ENCODE measurements at regions not wholly inside any gene's neighbourhood (a gene's known extent, or its start where the extent isn't known, plus 50 kb on each side); places are given as distances from the start of the nearest gene placed in this dataset.
"Not testable (repeated sequence)": the region's sequence is repeated elsewhere in the genome, so short reads cannot be mapped to it uniquely, and the experiment has no call there.

GRCh38 chr2:111250448-111251030 is 129.8 kb downstream of the BCL2L11 start:
- no peak for DNase-seq (ENCODE audit: low read depth in 2 of 3, low spot score in 2 of 3)

- DNase-seq (ENCODE audit: low read depth in 2 of 3, low spot score in 2 of 3) = no peak
Measured at GRCh38 chr2:111251711-111252110, 131.0 kb downstream of the BCL2L11 start.

- DNase-seq (ENCODE audit: low read depth in 2 of 3, low spot score in 2 of 3) = no peak
Measured at GRCh38 chr2:111252436-111252835, 131.7 kb downstream of the BCL2L11 start.

GRCh38 chr2:111254916-111255315 is 134.2 kb downstream of the BCL2L11 start:
- DNase-seq (ENCODE audit: low read depth in 2 of 3, low spot score in 2 of 3) = not testable (repeated sequence)

GRCh38 chr2:111256628-111257027 is 135.9 kb downstream of the BCL2L11 start:
- DNase-seq (ENCODE audit: low read depth in 2 of 3, low spot score in 2 of 3) = not testable (repeated sequence)

GRCh38 chr2:111257607-111258006 is 136.9 kb downstream of the BCL2L11 start:
- not testable (repeated sequence) for DNase-seq (ENCODE audit: low read depth in 2 of 3, low spot score in 2 of 3)

- DNase-seq (ENCODE audit: low read depth in 2 of 3, low spot score in 2 of 3) = not testable (repeated sequence)
Measured at GRCh38 chr2:111258318-111258717, 137.6 kb downstream of the BCL2L11 start.

- not testable (repeated sequence) for DNase-seq (ENCODE audit: low read depth in 2 of 3, low spot score in 2 of 3)
Measured at GRCh38 chr2:111262627-111263379, 142.1 kb downstream of the BCL2L11 start.

- DNase-seq (ENCODE audit: low read depth in 2 of 3, low spot score in 2 of 3) = not testable (repeated sequence)
Measured at GRCh38 chr2:111263380-111264017, 142.8 kb downstream of the BCL2L11 start.

- not testable (repeated sequence) for DNase-seq (ENCODE audit: low read depth in 2 of 3, low spot score in 2 of 3)
Measured at GRCh38 chr2:111264956-111265355, 144.2 kb downstream of the BCL2L11 start.

GRCh38 chr2:111266556-111266955 is 145.8 kb downstream of the BCL2L11 start:
- not testable (repeated sequence) for DNase-seq (ENCODE audit: low read depth in 2 of 3, low spot score in 2 of 3)

GRCh38 chr2:111267038-111267437 is 146.3 kb downstream of the BCL2L11 start:
- DNase-seq (ENCODE audit: low read depth in 2 of 3, low spot score in 2 of 3) = not testable (repeated sequence)

- DNase-seq (ENCODE audit: low read depth in 2 of 3, low spot score in 2 of 3) = not testable (repeated sequence)
Measured at GRCh38 chr2:111269761-111270323, 149.1 kb downstream of the BCL2L11 start.

- DNase-seq (ENCODE audit: low read depth in 2 of 3, low spot score in 2 of 3) = not testable (repeated sequence)
Measured at GRCh38 chr2:111270569-111270968, 149.9 kb downstream of the BCL2L11 start.

GRCh38 chr2:111271647-111272304 is 151.1 kb downstream of the BCL2L11 start:
- not testable (repeated sequence) for DNase-seq (ENCODE audit: low read depth in 2 of 3, low spot score in 2 of 3)

- not testable (repeated sequence) for DNase-seq (ENCODE audit: low read depth in 2 of 3, low spot score in 2 of 3)
Measured at GRCh38 chr2:111273007-111273406, 152.3 kb downstream of the BCL2L11 start.

- not testable (repeated sequence) for DNase-seq (ENCODE audit: low read depth in 2 of 3, low spot score in 2 of 3)
Measured at GRCh38 chr2:111275047-111275853, 154.5 kb downstream of the BCL2L11 start.

GRCh38 chr2:111275854-111276171 is 155.1 kb downstream of the BCL2L11 start:
- DNase-seq (ENCODE audit: low read depth in 2 of 3, low spot score in 2 of 3) = not testable (repeated sequence)

GRCh38 chr2:111278133-111278532 is 157.4 kb downstream of the BCL2L11 start:
- DNase-seq (ENCODE audit: low read depth in 2 of 3, low spot score in 2 of 3) = not testable (repeated sequence)

- not testable (repeated sequence) for DNase-seq (ENCODE audit: low read depth in 2 of 3, low spot score in 2 of 3)
Measured at GRCh38 chr2:111280709-111281286, 160.1 kb downstream of the BCL2L11 start.

Measured in hematopoietic multipotent progenitor cell (in vitro differentiated cells).